Progenitor cell of endocrine pancreas (in vitro differentiated cells): ENCODE measurements at regions not wholly inside any gene's neighbourhood (a gene's known extent, or its start where the extent isn't known, plus 50 kb on each side); places are given as distances from the start of the nearest gene placed in this dataset.

Experiments
- DNase-seq: peaks from one replicate; pipeline ENCODE4 v3.0.0; 2021; ENCODE audit warnings: low spot score; ENCODE audit not compliant: unreplicated experiment
- H3K27ac Mint-ChIP-seq: 2 replicates; pipeline ENCODE4 v1.8.0; 2021; ENCODE audit warnings: mild to moderate bottlenecking, moderate library complexity, mixed read lengths
- H3K27me3 Mint-ChIP-seq: 2 replicates; pipeline ENCODE4 v1.8.0; 2021; ENCODE audit warnings: mixed read lengths
- H3K36me3 Mint-ChIP-seq: 2 replicates; pipeline ENCODE4 v1.8.0; 2022; ENCODE audit warnings: mixed read lengths; ENCODE audit not compliant: insufficient read depth
- H3K4me1 Mint-ChIP-seq: 2 replicates; pipeline ENCODE4 v1.8.0; 2021; ENCODE audit warnings: low read depth, mixed read lengths
- H3K4me3 Mint-ChIP-seq: 2 replicates; pipeline ENCODE4 v1.8.0; 2021; ENCODE audit warnings: low read depth, mild to moderate bottlenecking, moderate library complexity, mixed read lengths
- H3K9me3 Mint-ChIP-seq: 2 replicates; pipeline ENCODE4 v1.8.0; 2021; ENCODE audit warnings: low read depth, mixed read lengths
- CTCF ChIP-seq: fragments of 200-600 bp; sonication (generic); IDR thresholded peaks from one replicate; pipeline ENCODE4 v1.5.0; 2021; ENCODE audit warnings: antibody characterized with exemption, mild to moderate bottlenecking; ENCODE audit not compliant: unreplicated experiment

- Mint-ChIP-seq H3K4me3 (no peak overlapping the region), H3K27me3 (peaks cover 4% of the 10 kb centered on the region), H3K27ac (no peak overlapping the region), H3K36me3 (no peaks in the 10 kb centered on the region), H3K9me3 (no peaks in the 10 kb centered on the region), H3K4me1 (no peaks in the 10 kb centered on the region)
- TF ChIP-seq CTCF, result no peak
- no peak for DNase-seq
Measured at GRCh38 chr16:7171151-7171550, 161.5 kb upstream of the RBFOX1 start.

- no peak for DNase-seq
- Mint-ChIP-seq H3K4me3 (no peak overlapping the region), H3K27ac (no peak overlapping the region), H3K4me1 (no peaks in the 10 kb centered on the region), H3K27me3 (peaks cover 4% of the 10 kb centered on the region), H3K9me3 (no peaks in the 10 kb centered on the region), H3K36me3 (no peaks in the 10 kb centered on the region)
- no peak for TF ChIP-seq CTCF
Measured at GRCh38 chr16:7167626-7168025, 165.0 kb upstream of the RBFOX1 start.

GRCh38 chr16:7161891-7162290, 170.8 kb upstream of the RBFOX1 start:
- Mint-ChIP-seq H3K4me3 (no peak overlapping the region), H3K4me1 (no peaks in the 10 kb centered on the region), H3K36me3 (no peaks in the 10 kb centered on the region), H3K27me3 (peaks cover 3% of the 10 kb centered on the region), H3K27ac (no peak overlapping the region), H3K9me3 (no peaks in the 10 kb centered on the region)
- TF ChIP-seq CTCF, result no peak
- DNase-seq, result no peak

- peaks cover 3% of the 10 kb centered on the region for H3K27me3 Mint-ChIP-seq
- H3K27ac Mint-ChIP-seq, result no peak overlapping the region
Measured at GRCh38 chr16:7160093-7160492, 172.6 kb upstream of the RBFOX1 start.

GRCh38 chr16:7158481-7158880, 174.2 kb upstream of the RBFOX1 start:
- Mint-ChIP-seq H3K4me3 (no peak overlapping the region), H3K27ac (no peak overlapping the region), H3K9me3 (no peaks in the 10 kb centered on the region), H3K36me3 (no peaks in the 10 kb centered on the region), H3K27me3 (peaks cover 3% of the 10 kb centered on the region), H3K4me1 (no peaks in the 10 kb centered on the region)
- no peak for DNase-seq
- TF ChIP-seq CTCF, result no peak

More at GRCh38 chr16:7160093-7160492, 172.6 kb upstream of the RBFOX1 start:
- Mint-ChIP-seq H3K4me3 (no peak overlapping the region), H3K9me3 (no peaks in the 10 kb centered on the region), H3K36me3 (no peaks in the 10 kb centered on the region), H3K4me1 (no peaks in the 10 kb centered on the region)
- DNase-seq, result no peak
- TF ChIP-seq CTCF, result no peak
